ENCODE measurements at regions not wholly inside any gene's neighbourhood (a gene's known extent, or its start where the extent isn't known, plus 50 kb on each side); places are given as distances from the start of the nearest gene placed in this dataset.

DNA sequence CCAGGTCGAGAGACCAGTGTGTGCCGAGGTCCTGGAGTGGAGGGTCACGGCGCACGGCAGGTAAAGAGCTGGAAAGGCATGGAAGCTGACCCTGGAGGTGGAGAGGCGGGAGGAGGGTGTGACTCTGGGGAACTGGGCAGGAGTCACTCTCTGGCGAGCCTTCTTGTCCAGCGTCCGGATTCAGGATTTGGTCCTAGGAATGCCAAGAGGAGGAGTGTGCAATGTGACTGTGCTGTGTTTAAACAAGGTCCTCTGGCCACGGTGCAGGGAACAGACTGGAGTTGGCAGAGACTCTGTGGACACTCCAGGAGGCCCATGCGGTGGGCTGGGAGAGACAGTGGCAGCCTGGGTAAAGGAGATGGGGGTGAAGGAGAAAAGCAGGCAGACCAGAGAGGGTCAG, 64.2 kb upstream of the CASZ1 start:
- FAIRE-seq = no peak
- H2AFZ ChIP-seq (ENCODE audit: control insufficient read depth, low read depth, low read length) = no peak overlapping the region
- ChIA-PET POLR2A (no interaction called here), CTCF (no interaction called here), RAD21 (ENCODE audit: unreplicated experiment) (no interaction called here), SMC1A (ENCODE audit: uncharacterized antibody, unreplicated experiment) (no interaction called here)
- 20% methylated on average over 11 of the region's 11 CpGs for WGBS (ENCODE audit: insufficient coverage, insufficient replicate concordance, low lambda C conversion rate, missing lambda C conversion rate)
- no peak for DNase-seq (ENCODE audit: low read depth, low spot score)
- in situ Hi-C loops (cut with MboI) (loop anchor here (10.0 kb wide), 1 partner anchor 426 kb away; the partner anchor contains the start of gene CENPS), intact Hi-C loops (cut with micrococcal nuclease; ENCODE audit: unreplicated experiment) (no loop called here)
- H3K4me2 ChIP-seq (ENCODE audit: control insufficient read depth, insufficient read depth) = no peak overlapping the region
- ATAC-seq = no peak
- no peaks in the 10 kb centered on the region for H3K4me1 ChIP-seq (ENCODE audit: control insufficient read depth, insufficient read depth, low read length)
- BruUV-seq (replicated peaks) = no TSS peak
- H3K27ac ChIP-seq (ENCODE audit: control insufficient read depth, insufficient read depth) = no peak overlapping the region
- no peaks in the 10 kb centered on the region; a peak in 2 of 4 replicates for H3K27me3 ChIP-seq (replicated peaks in 1 of 2; ENCODE audit: control insufficient read depth in 2 of 2, insufficient read depth in 2 of 2, low read length in 1 of 2)
- H3K79me2 ChIP-seq (ENCODE audit: control insufficient read depth, insufficient read depth, low read length) = no peaks in the 10 kb centered on the region
- no peaks in the 10 kb centered on the region for H3K36me3 ChIP-seq (ENCODE audit: control insufficient read depth in 2 of 2, insufficient read depth in 2 of 2, low read length in 1 of 2)
- H3K4me3 ChIP-seq = no peak overlapping the region
- TF ChIP-seq SIX5 (IDR thresholded peaks at IDR 0.05; ENCODE audit: low read depth, low read length, severe bottlenecking) (no peak), SKIL (IDR thresholded peaks at IDR 0.05; ENCODE audit: low read depth, poor library complexity, severe bottlenecking) (no peak), ETV6 (conservative IDR thresholded peaks at IDR 0.05 in 1 of 2, IDR thresholded peaks at IDR 0.05 in 1 of 2; ENCODE audit: borderline replicate concordance in 1 of 2, low read depth in 1 of 2) (no peak), JUNB (IDR thresholded peaks at IDR 0.05) (no peak), CHD2 (IDR thresholded peaks at IDR 0.05; ENCODE audit: borderline replicate concordance, low read depth, low read length) (no peak), CHD4 (IDR thresholded peaks at IDR 0.05) (no peak), CHD1 (IDR thresholded peaks at IDR 0.05; ENCODE audit: low read depth, low read length) (no peak), YY1 (IDR thresholded peaks at IDR 0.05; ENCODE audit: low read depth, low read length) (no peak), GATAD2B (conservative IDR thresholded peaks at IDR 0.05; ENCODE audit: low read depth) (no peak)
- H3K9ac ChIP-seq (ENCODE audit: control insufficient read depth, insufficient read depth, low read length) = no peak overlapping the region
- H3K9me3 ChIP-seq (replicated peaks; ENCODE audit: control insufficient read depth, insufficient read depth, low read length) = no peaks in the 10 kb centered on the region
- no peaks in the 10 kb centered on the region for H4K20me1 ChIP-seq (ENCODE audit: control insufficient read depth, insufficient read depth)

All from GM12878 (cell line).